ENCODE measurements at regions not wholly inside any gene's neighbourhood (a gene's known extent, or its start where the extent isn't known, plus 50 kb on each side); places are given as distances from the start of the nearest gene placed in this dataset.
A peak's percentile ranks its signal among the peaks of the same experiment; 100 is the strongest.

DNA sequence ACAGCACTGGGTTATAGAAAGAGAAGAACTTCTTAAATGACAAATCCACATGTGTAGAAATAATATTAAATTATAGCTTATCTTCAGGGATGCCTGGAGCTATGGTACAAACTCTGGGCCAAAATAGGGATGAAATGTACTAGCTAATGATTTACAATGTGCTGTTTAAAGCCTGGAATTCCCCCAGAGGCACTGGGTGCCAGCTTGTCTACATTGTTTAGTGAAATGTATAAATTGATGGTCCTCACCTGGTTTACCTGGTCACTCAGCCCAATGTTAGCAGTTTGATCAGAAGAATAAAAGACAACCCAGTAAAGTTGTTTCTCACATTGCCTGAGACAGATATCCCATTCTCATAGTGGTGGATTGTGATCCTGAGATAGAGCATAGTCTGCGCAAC is 597.2 kb downstream of the DIAPH3 start:
- peaks cover 3% of the 10 kb centered on the region for H3K4me1 ChIP-seq
- no peak overlapping the region for H3K4me3 ChIP-seq
- H3K9me3 ChIP-seq: peaks cover 0 to under 1% (median 0%) of the 10 kb centered on the region in 3 donors
- H3K27ac ChIP-seq: peak overlapping the region in 2 of 4 donors; percentile 22 to 34
- intact Hi-C loops (cut with DNase I): no loop called here
- peak in 2 of 4 donors; percentile 10 to 25 for DNase-seq
- TF ChIP-seq POLR2A (IDR thresholded peaks at IDR 0.05): no peak
- TF ChIP-seq, protein P1, sequence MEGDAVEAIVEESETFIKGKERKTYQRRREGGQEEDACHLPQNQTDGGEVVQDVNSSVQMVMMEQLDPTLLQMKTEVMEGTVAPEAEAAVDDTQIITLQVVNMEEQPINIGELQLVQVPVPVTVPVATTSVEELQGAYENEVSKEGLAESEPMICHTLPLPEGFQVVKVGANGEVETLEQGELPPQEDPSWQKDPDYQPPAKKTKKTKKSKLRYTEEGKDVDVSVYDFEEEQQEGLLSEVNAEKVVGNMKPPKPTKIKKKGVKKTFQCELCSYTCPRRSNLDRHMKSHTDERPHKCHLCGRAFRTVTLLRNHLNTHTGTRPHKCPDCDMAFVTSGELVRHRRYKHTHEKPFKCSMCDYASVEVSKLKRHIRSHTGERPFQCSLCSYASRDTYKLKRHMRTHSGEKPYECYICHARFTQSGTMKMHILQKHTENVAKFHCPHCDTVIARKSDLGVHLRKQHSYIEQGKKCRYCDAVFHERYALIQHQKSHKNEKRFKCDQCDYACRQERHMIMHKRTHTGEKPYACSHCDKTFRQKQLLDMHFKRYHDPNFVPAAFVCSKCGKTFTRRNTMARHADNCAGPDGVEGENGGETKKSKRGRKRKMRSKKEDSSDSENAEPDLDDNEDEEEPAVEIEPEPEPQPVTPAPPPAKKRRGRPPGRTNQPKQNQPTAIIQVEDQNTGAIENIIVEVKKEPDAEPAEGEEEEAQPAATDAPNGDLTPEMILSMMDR (IDR thresholded peaks at IDR 0.05): no peak
- no peaks in the 10 kb centered on the region for H3K27me3 ChIP-seq
- WGBS, 2 donors: 90 to 100% methylated on average over 1 of the region's 1 CpG
- ATAC-seq: peak; percentile 58
- no peaks in the 10 kb centered on the region for H3K36me3 ChIP-seq (replicated peaks in 1 of 2; ENCODE audit: insufficient read depth in 1 of 2, low read depth in 2 of 2)

DNA sequence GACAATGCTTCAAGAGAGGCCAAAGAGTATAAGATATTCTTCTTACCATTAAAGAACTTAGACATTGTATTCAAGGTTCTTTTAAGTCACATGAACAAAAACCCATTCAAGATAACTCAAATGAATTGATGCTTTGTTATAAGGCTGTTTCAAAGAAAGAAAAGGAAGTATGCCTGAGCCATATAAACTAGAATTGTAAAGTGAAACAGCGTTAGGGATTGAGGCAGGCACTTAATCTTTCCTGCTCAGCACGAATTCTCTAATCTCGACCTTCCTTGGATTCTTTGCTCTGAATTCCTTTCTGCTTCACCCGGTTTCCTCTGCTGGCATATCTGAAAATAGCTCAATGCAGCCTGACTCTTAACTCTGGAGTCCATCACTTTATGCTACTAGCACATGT is 595.4 kb downstream of the DIAPH3 start:
- WGBS, 2 donors: 49 to 50% methylated on average over 4 of the region's 4 CpGs

DNA sequence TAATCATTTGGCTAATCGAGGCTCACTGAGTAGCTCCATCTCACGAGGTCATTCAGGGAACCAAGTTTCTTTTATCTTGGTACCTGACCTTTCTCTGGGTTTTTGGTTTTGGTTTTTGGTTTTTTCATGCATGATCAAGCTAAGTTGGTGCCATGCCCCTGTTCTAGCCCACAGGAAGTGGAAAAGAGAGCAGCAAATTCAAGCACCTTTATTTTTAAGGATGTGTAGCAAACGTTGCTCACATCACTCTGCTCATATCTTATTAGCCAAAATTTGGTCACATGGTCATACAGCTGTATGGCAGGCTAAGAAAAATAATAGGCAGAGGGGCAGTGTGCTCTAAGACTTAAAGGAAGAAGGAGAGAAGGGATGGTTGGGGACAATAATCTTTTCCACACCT is 593.5 kb downstream of the DIAPH3 start:
- Histone ChIP-seq H3K27me3 (no peaks in the 10 kb centered on the region), H3K4me3 (no peak overlapping the region), H3K9me3 (no peaks in the 10 kb centered on the region), H3K27ac (no peak overlapping the region), H3K4me1 (peaks cover 3% of the 10 kb centered on the region), H3K36me3 (replicated peaks in 1 of 2; ENCODE audit: insufficient read depth in 1 of 2, low read depth in 2 of 2) (no peaks in the 10 kb centered on the region)
- WGBS, 2 donors: 53 to 59% methylated on average over 3 of the region's 3 CpGs
- DNase-seq: no peak
- intact Hi-C loops (cut with DNase I): no loop called here
- no peak for TF ChIP-seq POLR2A (IDR thresholded peaks at IDR 0.05)
- TF ChIP-seq, protein P1 (IDR thresholded peaks at IDR 0.05): no peak
- ATAC-seq: no peak

More for the DNA sequence above, 595.4 kb downstream of the DIAPH3 start:
- no peaks in the 10 kb centered on the region for H3K36me3 ChIP-seq (replicated peaks in 1 of 2; ENCODE audit: insufficient read depth in 1 of 2, low read depth in 2 of 2)
- intact Hi-C loops (cut with DNase I): no loop called here
- peaks cover 3% of the 10 kb centered on the region for H3K4me1 ChIP-seq
- H3K9me3 ChIP-seq: no peaks in the 10 kb centered on the region
- no peaks in the 10 kb centered on the region for H3K27me3 ChIP-seq
- H3K27ac ChIP-seq: no peak overlapping the region
- DNase-seq: no peak
- no peak for TF ChIP-seq POLR2A (IDR thresholded peaks at IDR 0.05)
- TF ChIP-seq, protein P1 (IDR thresholded peaks at IDR 0.05): no peak
- no peak for ATAC-seq
- no peak overlapping the region for H3K4me3 ChIP-seq

DNA sequence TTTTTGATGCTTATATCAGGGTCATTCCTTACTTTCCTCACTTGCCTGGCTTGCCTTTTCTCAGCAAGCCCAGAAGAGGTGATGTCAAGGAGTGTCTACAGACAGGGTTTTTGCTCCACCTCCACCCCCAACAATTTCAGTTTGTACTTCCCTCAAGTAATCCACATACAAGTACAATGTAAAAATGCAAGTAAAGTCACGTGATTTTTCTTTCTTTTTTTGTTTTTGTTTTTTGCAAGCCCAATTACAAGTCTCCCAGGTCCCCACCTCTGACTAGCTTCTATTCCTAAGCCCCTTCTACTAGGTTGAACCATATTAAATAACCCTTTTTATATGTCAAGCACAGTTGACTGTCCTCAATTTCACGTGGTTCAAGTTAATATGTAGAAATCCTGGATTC is 579.6 kb downstream of the DIAPH3 start:
- Histone ChIP-seq H3K27me3 (no peaks in the 10 kb centered on the region), H3K9me3 (no peaks in the 10 kb centered on the region), H3K4me1 (no peaks in the 10 kb centered on the region), H3K27ac (no peak overlapping the region), H3K4me3 (no peak overlapping the region), H3K36me3 (replicated peaks in 1 of 2; ENCODE audit: insufficient read depth in 1 of 2, low read depth in 2 of 2) (no peaks in the 10 kb centered on the region)
- no peak for TF ChIP-seq POLR2A (IDR thresholded peaks at IDR 0.05)
- TF ChIP-seq, protein P1 (IDR thresholded peaks at IDR 0.05): no peak
- intact Hi-C loops (cut with DNase I): no loop called here
- 73 to 89% methylated on average over 2 of the region's 2 CpGs for WGBS, 2 donors
- ATAC-seq (no peak), DNase-seq (no peak)
